NB4 (cell line): ENCODE measurements at regions not wholly inside any gene's neighbourhood (a gene's known extent, or its start where the extent isn't known, plus 50 kb on each side); places are given as distances from the start of the nearest gene placed in this dataset.

Source experiments
- DNase-seq: peaks from one replicate; pipeline ENCODE4 v3.0.0; 2010; ENCODE audit warnings: low read depth
- H3K4me3 ChIP-seq: one replicate; pipeline ENCODE4 v1.5.1; 2011; ENCODE audit warnings: mild to moderate bottlenecking, low read depth, low read length, moderate library complexity
- MYC ChIP-seq: IDR thresholded peaks from 2 replicates; pipeline ENCODE4 v1.6.1; 2011; ENCODE audit warnings: low read depth, low read length
- POLR2A ChIP-seq: IDR thresholded peaks from 2 replicates; pipeline ENCODE4 v1.6.1; 2011; ENCODE audit warnings: mild to moderate bottlenecking; ENCODE audit not compliant: insufficient read length; ENCODE audit errors: extremely low read depth
- TF ChIP-seq, protein P1 (sequence below): IDR thresholded peaks from one replicate; pipeline ENCODE4 v1.5.1; 2012; ENCODE audit warnings: low read depth, low read length
- TF ChIP-seq, protein P2 (sequence below): IDR thresholded peaks from 2 replicates; pipeline ENCODE4 v1.6.1; 2011; ENCODE audit warnings: low read depth, low read length

DNA sequence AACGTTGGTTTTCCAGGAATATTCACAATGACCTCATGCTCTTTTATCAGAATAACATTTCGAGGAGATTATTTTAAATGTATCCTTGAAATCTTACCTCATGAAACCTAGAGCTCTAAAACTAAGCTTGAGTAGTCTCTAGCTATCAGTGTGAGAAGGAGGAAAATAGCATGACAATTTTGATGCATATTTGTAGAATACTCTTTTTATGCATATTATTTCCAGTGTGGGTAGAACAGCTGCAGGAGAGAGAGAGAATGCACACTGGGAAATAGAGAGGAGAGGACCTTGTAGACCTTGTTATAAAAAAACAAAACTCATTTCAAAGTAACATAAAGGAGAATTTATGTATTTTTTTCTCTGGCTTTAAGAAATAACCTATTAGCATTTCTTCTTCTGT lies 71.1 kb upstream of the VGLL2 start:
- no peak for DNase-seq
- TF ChIP-seq POLR2A (no peak), MYC (no peak)
- TF ChIP-seq, protein P1, sequence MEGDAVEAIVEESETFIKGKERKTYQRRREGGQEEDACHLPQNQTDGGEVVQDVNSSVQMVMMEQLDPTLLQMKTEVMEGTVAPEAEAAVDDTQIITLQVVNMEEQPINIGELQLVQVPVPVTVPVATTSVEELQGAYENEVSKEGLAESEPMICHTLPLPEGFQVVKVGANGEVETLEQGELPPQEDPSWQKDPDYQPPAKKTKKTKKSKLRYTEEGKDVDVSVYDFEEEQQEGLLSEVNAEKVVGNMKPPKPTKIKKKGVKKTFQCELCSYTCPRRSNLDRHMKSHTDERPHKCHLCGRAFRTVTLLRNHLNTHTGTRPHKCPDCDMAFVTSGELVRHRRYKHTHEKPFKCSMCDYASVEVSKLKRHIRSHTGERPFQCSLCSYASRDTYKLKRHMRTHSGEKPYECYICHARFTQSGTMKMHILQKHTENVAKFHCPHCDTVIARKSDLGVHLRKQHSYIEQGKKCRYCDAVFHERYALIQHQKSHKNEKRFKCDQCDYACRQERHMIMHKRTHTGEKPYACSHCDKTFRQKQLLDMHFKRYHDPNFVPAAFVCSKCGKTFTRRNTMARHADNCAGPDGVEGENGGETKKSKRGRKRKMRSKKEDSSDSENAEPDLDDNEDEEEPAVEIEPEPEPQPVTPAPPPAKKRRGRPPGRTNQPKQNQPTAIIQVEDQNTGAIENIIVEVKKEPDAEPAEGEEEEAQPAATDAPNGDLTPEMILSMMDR, result no peak
- TF ChIP-seq, protein P2, sequence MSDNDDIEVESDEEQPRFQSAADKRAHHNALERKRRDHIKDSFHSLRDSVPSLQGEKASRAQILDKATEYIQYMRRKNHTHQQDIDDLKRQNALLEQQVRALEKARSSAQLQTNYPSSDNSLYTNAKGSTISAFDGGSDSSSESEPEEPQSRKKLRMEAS, result no peak
- H3K4me3 ChIP-seq, result no peak overlapping the region

DNA sequence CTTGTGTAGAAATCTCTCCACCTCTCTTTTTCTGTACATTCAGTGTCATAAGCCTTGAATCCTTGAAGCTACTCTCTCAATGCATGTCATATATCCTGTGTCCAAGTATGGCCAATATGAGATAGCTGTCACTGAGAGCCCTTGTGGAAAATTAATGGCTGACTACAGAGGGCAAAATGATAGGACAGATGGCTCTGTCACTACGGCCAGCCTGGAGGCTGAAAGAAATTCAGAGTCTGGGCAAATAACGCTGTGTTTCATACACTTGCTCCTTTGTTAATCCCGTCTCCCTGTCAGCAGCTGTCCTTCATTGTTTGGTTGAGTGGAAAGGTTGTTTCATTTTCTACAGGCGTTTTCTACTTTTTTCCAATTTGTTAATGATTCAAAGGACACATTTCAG lies 70.4 kb upstream of the VGLL2 start:
- no peak overlapping the region for H3K4me3 ChIP-seq
- TF ChIP-seq MYC (no peak), POLR2A (no peak)
- TF ChIP-seq, protein P2, result no peak
- TF ChIP-seq, protein P1, result no peak
- DNase-seq, result no peak

DNA sequence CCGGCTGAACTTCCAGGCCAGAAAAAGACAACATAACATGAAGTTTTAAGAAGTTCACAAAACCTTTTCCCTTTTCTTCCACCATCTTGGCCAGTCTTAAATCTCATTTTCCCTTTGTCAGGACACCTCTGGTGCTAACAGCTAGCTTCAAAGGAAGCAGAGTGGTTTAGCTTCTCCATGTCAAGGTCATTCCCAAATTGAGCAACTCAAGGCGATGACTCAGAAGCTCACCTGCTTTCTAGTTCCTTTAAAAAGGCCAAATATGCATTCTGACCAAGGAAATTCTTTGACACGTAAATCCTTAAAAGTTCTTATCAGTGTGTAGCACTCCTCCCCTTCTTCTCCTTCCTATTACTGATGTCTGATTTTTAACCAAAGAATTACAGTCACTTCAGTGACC lies 69.6 kb upstream of the VGLL2 start:
- no peak for DNase-seq
- TF ChIP-seq POLR2A (no peak), MYC (no peak)
- H3K4me3 ChIP-seq, result no peak overlapping the region

DNA sequence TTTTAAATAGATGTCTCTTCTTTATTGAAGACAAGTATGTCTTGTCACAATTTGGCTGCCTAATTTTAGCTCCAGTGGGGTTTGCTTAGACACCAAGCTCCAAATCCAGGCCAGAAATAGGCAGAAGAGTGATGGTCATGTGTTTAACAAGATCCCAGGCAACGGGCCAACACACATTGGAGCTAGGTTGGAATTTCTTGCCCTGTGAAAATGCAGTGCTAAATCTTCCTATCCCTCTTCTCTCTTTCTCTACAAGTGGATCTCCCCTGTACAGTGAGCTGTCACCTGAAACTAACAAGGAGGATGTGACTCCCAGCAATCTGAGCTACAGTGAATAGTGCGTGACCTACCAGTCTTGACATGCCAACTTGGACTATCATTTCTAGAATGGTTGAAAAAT lies 65.3 kb upstream of the VGLL2 start:
- H3K4me3 ChIP-seq, result no peak overlapping the region
- no peak for DNase-seq
- TF ChIP-seq MYC, result no peak

DNA sequence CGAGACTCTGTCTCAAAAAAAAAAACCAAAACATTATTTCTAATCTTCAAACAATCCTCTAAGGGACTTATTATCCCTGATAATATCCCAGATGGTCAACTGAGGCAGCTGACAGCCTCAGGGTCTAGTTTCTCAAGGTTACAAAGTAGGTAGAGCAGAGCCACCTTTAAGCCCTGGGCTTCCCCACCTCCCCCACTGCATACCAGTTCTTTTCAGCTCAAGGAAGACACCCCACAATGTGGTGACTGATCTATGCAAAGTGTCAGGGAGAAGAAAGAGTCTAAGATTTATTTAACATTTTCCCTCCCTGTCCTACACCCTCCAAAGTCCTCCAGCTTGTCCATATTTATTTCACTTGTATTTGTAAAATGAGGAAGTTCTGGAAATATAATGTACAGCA lies 60.5 kb upstream of the VGLL2 start:
- no peak overlapping the region for H3K4me3 ChIP-seq
- no peak for DNase-seq
- no peak for TF ChIP-seq POLR2A
- TF ChIP-seq, protein P2, result no peak
- TF ChIP-seq MYC, result no peak
- TF ChIP-seq, protein P1, result no peak

DNA sequence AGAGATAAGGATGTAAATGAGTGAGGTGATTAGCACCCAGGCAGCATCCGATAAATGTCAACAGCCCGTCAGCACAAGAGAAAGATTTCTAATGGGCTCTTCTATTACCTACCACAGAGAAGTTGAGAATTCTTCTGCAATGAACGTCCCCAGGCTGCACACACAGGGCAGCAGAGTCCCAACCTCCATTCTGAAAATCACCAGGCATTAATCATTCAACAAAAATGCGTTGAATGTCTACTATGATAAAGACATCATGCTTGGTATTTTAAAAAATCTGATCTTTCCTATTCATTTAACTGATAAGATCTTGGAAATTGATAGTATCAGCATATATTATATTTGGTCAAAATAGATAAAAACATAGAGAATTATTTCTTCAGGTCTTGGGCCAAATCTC lies 59.5 kb upstream of the VGLL2 start:
- TF ChIP-seq MYC (no peak), POLR2A (no peak)
- TF ChIP-seq, protein P2, result no peak
- TF ChIP-seq, protein P1, result no peak
- no peak overlapping the region for H3K4me3 ChIP-seq
- no peak for DNase-seq

DNA sequence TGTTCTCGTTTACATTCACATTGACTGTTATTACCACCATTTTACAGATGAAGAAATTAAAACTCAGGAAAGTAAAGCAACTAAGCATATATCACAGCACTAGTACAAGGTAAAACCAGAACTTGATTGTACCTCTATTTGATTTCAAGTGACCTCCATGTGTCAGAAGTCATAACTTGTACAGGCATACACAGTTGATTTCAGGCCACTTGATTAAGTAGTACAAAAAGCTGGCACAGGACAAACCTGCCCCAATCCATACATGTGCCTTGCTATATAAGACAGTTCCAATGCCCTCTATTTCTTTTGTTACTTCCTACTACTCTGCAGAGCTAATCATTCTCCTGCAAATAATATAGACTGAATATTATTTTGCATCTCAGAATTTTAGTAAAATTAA lies 58.8 kb upstream of the VGLL2 start:
- no peak for DNase-seq
- no peak overlapping the region for H3K4me3 ChIP-seq
- TF ChIP-seq, protein P1, result no peak
- TF ChIP-seq MYC (no peak), POLR2A (no peak)
- TF ChIP-seq, protein P2, result no peak
